Mesenchymal stem cell (in vitro differentiated cells and primary cell): ENCODE measurements at regions not wholly inside any gene's neighbourhood (a gene's known extent, or its start where the extent isn't known, plus 50 kb on each side); places are given as distances from the start of the nearest gene placed in this dataset.
A peak's percentile ranks its signal among the peaks of the same experiment; 100 is the strongest.

Experiments used
- DNase-seq: peaks from one replicate; pipeline ENCODE4 v3.0.0-alpha.2; 2013
- H2AFZ ChIP-seq: one replicate; pipeline ENCODE4 v1.6.1; 2013; ENCODE audit warnings: low read depth, mild to moderate bottlenecking, control low read depth, inconsistent platforms, low read length, moderate library complexity
- H2AK5ac ChIP-seq: 2 replicates; pipeline ENCODE4 v1.6.1; 2013; ENCODE audit warnings: low read length, moderate library complexity, mild to moderate bottlenecking, inconsistent platforms; ENCODE audit not compliant: severe bottlenecking
- H2BK120ac ChIP-seq: one replicate; pipeline ENCODE4 v1.6.1; 2013; ENCODE audit warnings: low read depth, mild to moderate bottlenecking, inconsistent platforms, low read length, moderate library complexity
- H2BK12ac ChIP-seq, 2 experiments: one replicate each; pipeline ENCODE4 v1.6.1; 2013; ENCODE audit warnings: inconsistent platforms in 2 of 2, low read length in 2 of 2, mild to moderate bottlenecking in 2 of 2, moderate library complexity in 2 of 2, control low read depth in 1 of 2
- H2BK15ac ChIP-seq: one replicate; pipeline ENCODE4 v1.6.1; 2013; ENCODE audit warnings: mild to moderate bottlenecking, low read depth, inconsistent platforms; ENCODE audit not compliant: poor library complexity, severe bottlenecking
- H2BK5ac ChIP-seq: 2 replicates; pipeline ENCODE4 v1.6.1; 2013; ENCODE audit warnings: low read depth, mild to moderate bottlenecking, low read length, control low read depth, inconsistent platforms; ENCODE audit not compliant: poor library complexity, severe bottlenecking
- H3K14ac ChIP-seq, 2 experiments: one replicate each; pipeline ENCODE4 v1.6.1; 2013; ENCODE audit warnings: inconsistent platforms in 2 of 2, low read length in 2 of 2, control low read depth in 1 of 2, mild to moderate bottlenecking in 1 of 2, moderate library complexity in 1 of 2
- H3K18ac ChIP-seq, 2 experiments: one replicate each; pipeline ENCODE4 v1.6.1; 2013; ENCODE audit warnings: inconsistent platforms in 2 of 2, low read length in 2 of 2, control low read depth in 1 of 2, low read depth in 1 of 2, mild to moderate bottlenecking in 1 of 2
- H3K23ac ChIP-seq, 2 experiments: one replicate each; pipeline ENCODE4 v1.6.1; 2013; ENCODE audit warnings: inconsistent platforms in 2 of 2, low read length in 2 of 2, mild to moderate bottlenecking in 2 of 2, moderate library complexity in 2 of 2, control low read depth in 1 of 2
- H3K27ac ChIP-seq: 2 replicates; pipeline ENCODE4 v1.5.1; 2013; ENCODE audit warnings: mild to moderate bottlenecking, moderate library complexity, low read length, control low read depth, inconsistent platforms; ENCODE audit not compliant: poor library complexity, severe bottlenecking
- H3K27me3 ChIP-seq, 2 experiments: 2 replicates each; pipeline versions ENCODE4 v1.6.1 to v1.7.0; 2013; ENCODE audit warnings: low read length in 2 of 2, mild to moderate bottlenecking in 2 of 2, moderate library complexity in 2 of 2, control low read depth in 1 of 2, inconsistent platforms in 1 of 2; ENCODE audit not compliant: control insufficient read depth in 1 of 2, insufficient read depth in 1 of 2
- H3K36me3 ChIP-seq, 2 experiments: 2 replicates each; pipeline versions ENCODE4 v1.6.1 to v1.7.0; 2013; ENCODE audit warnings: low read length in 2 of 2, control low read depth in 1 of 2, inconsistent platforms in 1 of 2, low read depth in 1 of 2, mild to moderate bottlenecking in 1 of 2; ENCODE audit not compliant: insufficient read depth in 2 of 2, control insufficient read depth in 1 of 2
- H3K4ac ChIP-seq, 2 experiments: one replicate each; pipeline ENCODE4 v1.6.1; 2013; ENCODE audit warnings: inconsistent platforms in 2 of 2, low read length in 2 of 2, mild to moderate bottlenecking in 2 of 2, moderate library complexity in 2 of 2, control low read depth in 1 of 2, low read depth in 1 of 2
- H3K4me1 ChIP-seq: 2 replicates; pipeline ENCODE4 v1.6.1; 2013; ENCODE audit warnings: low read depth, low read length, control low read depth; ENCODE audit not compliant: control insufficient read depth, insufficient read depth
- H3K4me2 ChIP-seq: 2 replicates; pipeline ENCODE4 v1.6.1; 2013; ENCODE audit warnings: low read length, mild to moderate bottlenecking, inconsistent platforms; ENCODE audit not compliant: poor library complexity, severe bottlenecking
- H3K4me3 ChIP-seq, 2 experiments: 2 replicates each; pipeline versions ENCODE4 v1.5.1 to v1.7.0; 2013; ENCODE audit warnings: low read length in 2 of 2, mild to moderate bottlenecking in 2 of 2, control low read depth in 1 of 2, low read depth in 1 of 2; ENCODE audit not compliant: insufficient read depth in 1 of 2
- H3K79me1 ChIP-seq: replicated peaks from 2 replicates; pipeline ENCODE4 v1.6.1; 2013; ENCODE audit warnings: mild to moderate bottlenecking, control low read depth, low read length, inconsistent platforms; ENCODE audit not compliant: poor library complexity, severe bottlenecking
- H3K9ac ChIP-seq: 2 replicates; pipeline ENCODE4 v1.7.0; 2013; ENCODE audit warnings: mild to moderate bottlenecking, low read length, moderate library complexity
- H3K9me3 ChIP-seq: 2 replicates; pipeline ENCODE4 v1.7.0; 2013; ENCODE audit warnings: mild to moderate bottlenecking, low read length; ENCODE audit not compliant: control insufficient read depth
- H4K8ac ChIP-seq: one replicate; pipeline ENCODE4 v1.6.1; 2013; ENCODE audit warnings: inconsistent platforms, mild to moderate bottlenecking, low read length, moderate library complexity
- H4K91ac ChIP-seq: one replicate; pipeline ENCODE4 v1.6.1; 2013; ENCODE audit warnings: mild to moderate bottlenecking, low read length, inconsistent platforms
- WGBS: methylation state at CpG from one replicate; pipeline ENCODE4 v1.1.7; 2013; ENCODE audit warnings: mixed read lengths; 5-methylcytosine and 5-hydroxymethylcytosine counted together

DNA sequence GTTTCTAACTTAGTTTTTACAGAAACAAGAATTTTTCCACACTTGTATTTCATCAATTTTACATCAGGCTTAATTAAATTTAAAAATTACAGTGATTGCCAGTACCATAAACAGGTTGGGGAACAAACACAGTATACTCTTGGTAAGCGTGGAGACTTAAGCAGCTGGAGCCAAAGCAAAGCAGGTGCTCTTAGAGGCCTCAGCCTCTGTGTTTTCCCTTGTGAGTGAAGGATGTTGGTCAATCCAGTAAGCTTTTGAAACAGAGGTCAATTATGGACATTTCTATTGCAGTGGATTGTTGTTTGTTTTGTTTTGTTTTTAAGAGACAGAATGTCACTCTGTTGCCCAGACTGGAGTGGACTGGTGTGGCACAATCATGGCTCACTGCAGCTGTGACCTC is 100.6 kb upstream of the CELF2 start:
- no peaks in the 10 kb centered on the region for H3K79me1 ChIP-seq
- H3K18ac ChIP-seq = no peak overlapping the region
- no peaks in the 10 kb centered on the region for H3K36me3 ChIP-seq
- H3K14ac ChIP-seq = no peak overlapping the region
- H2BK5ac ChIP-seq = no peak overlapping the region
- no peak overlapping the region for H3K4ac ChIP-seq
- no peak overlapping the region for H3K4me2 ChIP-seq
- H2BK15ac ChIP-seq = no peak overlapping the region
- no peak overlapping the region for H3K9ac ChIP-seq
- H3K4me1 ChIP-seq = no peaks in the 10 kb centered on the region
- no peak overlapping the region for H3K4me3 ChIP-seq
- H2AFZ ChIP-seq = no peak overlapping the region
- H4K91ac ChIP-seq = no peak overlapping the region
- no peaks in the 10 kb centered on the region for H3K9me3 ChIP-seq
- no peak for DNase-seq
- no peak overlapping the region for H2BK120ac ChIP-seq
- no peak overlapping the region for H2AK5ac ChIP-seq
- H4K8ac ChIP-seq = no peak overlapping the region
- H3K23ac ChIP-seq = no peak overlapping the region
- 93% methylated on average over 1 of the region's 1 CpG for WGBS
- no peak overlapping the region for H2BK12ac ChIP-seq
- H3K27me3 ChIP-seq = no peaks in the 10 kb centered on the region
- no peak overlapping the region for H3K27ac ChIP-seq

DNA sequence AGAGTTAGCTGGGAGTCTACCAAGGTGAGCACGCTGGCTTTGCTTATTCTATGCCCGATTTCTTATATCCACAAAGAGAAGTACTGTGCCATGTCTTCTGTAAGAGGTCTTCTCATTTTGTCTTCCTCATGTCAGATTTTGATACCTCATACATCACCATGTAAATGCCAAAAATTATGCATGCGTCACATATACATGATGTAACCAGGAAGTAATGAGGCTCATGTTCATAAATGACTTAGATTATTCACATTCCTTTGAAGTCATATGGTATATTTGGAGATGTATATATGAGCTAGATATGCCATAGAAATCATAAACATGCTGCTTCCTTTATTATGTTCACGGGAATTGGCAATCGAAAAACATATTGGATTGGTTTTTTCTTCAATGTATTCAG is 97.7 kb upstream of the CELF2 start:
- Histone ChIP-seq H4K91ac (no peak overlapping the region), H3K23ac (no peak overlapping the region), H2BK12ac (no peak overlapping the region), H2BK15ac (no peak overlapping the region), H2BK120ac (no peak overlapping the region), H3K27ac (no peak overlapping the region), H2BK5ac (no peak overlapping the region), H3K79me1 (no peaks in the 10 kb centered on the region), H3K9me3 (no peaks in the 10 kb centered on the region), H3K14ac (no peak overlapping the region), H3K36me3 (no peaks in the 10 kb centered on the region), H2AK5ac (no peak overlapping the region), H3K4me1 (no peaks in the 10 kb centered on the region), H4K8ac (no peak overlapping the region), H3K4me2 (no peak overlapping the region), H3K9ac (no peak overlapping the region), H2AFZ (no peak overlapping the region), H3K18ac (no peak overlapping the region), H3K4me3 (no peak overlapping the region), H3K4ac (no peak overlapping the region), H3K27me3 (no peaks in the 10 kb centered on the region)
- DNase-seq = no peak
- WGBS = over 99% methylated on average over 4 of the region's 5 CpGs

DNA sequence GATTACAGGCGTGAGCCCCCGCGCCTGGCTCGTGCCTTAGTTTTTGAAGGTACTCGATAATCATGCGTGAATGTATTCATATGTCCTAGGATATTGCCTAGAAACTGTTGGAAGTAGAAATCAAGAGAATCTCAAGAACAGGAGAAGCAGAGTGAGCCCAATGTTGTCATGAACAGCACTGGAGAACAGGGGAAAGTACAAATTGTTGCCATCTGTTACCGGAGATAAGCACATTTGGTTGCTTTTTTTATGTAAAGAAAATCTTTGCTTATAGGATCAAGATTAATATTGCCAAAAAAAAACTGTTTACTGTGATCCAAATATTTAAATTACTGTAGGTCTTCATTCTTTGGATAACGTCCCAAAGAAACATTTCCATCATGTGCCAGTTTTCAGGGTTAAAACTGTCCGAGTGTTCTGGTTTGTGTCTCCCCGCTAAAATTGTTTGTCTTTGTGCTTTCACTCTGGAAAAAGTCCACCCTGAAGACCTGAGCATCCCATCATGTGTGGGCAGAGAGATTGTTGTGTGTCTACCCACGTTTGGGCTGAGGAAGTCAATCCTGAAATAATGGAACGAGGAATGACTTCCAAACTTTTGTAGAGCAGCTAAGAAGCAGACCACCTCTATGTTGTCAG is 95.7 kb upstream of the CELF2 start:
- peak overlapping the region in 1 of 2 experiments; percentile 24 for H3K4me3 ChIP-seq
- no peak overlapping the region for H3K9ac ChIP-seq
- no peak overlapping the region for H3K4ac ChIP-seq
- no peak overlapping the region for H4K91ac ChIP-seq
- H3K27ac ChIP-seq = no peak overlapping the region
- no peak overlapping the region for H3K23ac ChIP-seq
- H3K27me3 ChIP-seq = no peaks in the 10 kb centered on the region
- no peaks in the 10 kb centered on the region for H3K9me3 ChIP-seq
- no peaks in the 10 kb centered on the region for H3K4me1 ChIP-seq
- no peak for DNase-seq
- no peak overlapping the region for H3K14ac ChIP-seq
- H2BK5ac ChIP-seq = no peak overlapping the region
- H2BK15ac ChIP-seq = no peak overlapping the region
- WGBS = 90% methylated on average over 12 of the region's 12 CpGs
- H3K4me2 ChIP-seq = no peak overlapping the region
- H3K18ac ChIP-seq = no peak overlapping the region
- H2AFZ ChIP-seq = no peak overlapping the region
- H3K36me3 ChIP-seq = no peaks in the 10 kb centered on the region
- H2BK12ac ChIP-seq = no peak overlapping the region
- H2AK5ac ChIP-seq = no peak overlapping the region
- no peak overlapping the region for H4K8ac ChIP-seq
- H3K79me1 ChIP-seq = no peaks in the 10 kb centered on the region
- H2BK120ac ChIP-seq = no peak overlapping the region

DNA sequence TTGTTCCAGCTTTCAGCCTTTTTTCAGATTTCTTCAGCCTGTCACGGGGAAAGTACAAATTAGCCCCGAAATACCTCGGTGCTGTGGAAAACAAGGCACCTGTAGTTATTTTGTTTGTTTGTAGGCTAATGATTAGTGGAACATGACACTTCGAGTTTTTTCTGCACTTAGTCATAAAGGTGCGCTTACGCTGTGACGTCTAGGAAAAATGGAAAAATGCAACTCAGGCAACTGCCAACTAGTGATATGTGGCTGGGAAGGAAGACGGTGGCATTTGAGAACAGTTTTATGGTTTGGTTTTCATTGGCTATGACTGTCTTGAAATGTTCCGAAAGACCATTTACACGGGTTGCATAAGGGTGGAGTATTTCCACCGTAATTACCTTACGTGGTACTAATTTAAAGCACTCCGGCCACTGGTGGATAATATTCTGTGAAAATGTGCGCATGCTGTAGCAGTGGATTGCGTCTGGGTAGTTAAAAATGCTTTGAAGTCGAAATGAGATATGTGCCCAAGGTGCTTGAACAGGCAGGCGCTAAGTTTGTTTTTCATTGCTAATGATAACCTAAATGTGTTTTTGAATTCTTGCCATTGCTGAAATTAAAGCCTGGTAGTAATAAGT is 94.5 kb upstream of the CELF2 start:
- Histone ChIP-seq H3K27ac (no peak overlapping the region), H3K23ac (no peak overlapping the region), H3K14ac (no peak overlapping the region), H2BK120ac (no peak overlapping the region), H3K9me3 (no peaks in the 10 kb centered on the region), H3K4me1 (no peaks in the 10 kb centered on the region), H4K8ac (no peak overlapping the region), H4K91ac (no peak overlapping the region), H2AK5ac (no peak overlapping the region), H3K4me2 (no peak overlapping the region), H2BK12ac (no peak overlapping the region), H3K9ac (no peak overlapping the region), H3K4ac (no peak overlapping the region), H2AFZ (no peak overlapping the region), H2BK15ac (no peak overlapping the region), H2BK5ac (no peak overlapping the region), H3K79me1 (no peaks in the 10 kb centered on the region), H3K27me3 (no peaks in the 10 kb centered on the region), H3K18ac (no peak overlapping the region), H3K36me3 (no peaks in the 10 kb centered on the region), H3K4me3 (no peak overlapping the region)
- no peak for DNase-seq
- 94% methylated on average over 16 of the region's 17 CpGs for WGBS
